ENCODE measurements at regions not wholly inside any gene's neighbourhood (a gene's known extent, or its start where the extent isn't known, plus 50 kb on each side); places are given as distances from the start of the nearest gene placed in this dataset.

GRCh38 chr9:106773750-106774149, 89.2 kb upstream of the ZNF462 start:
- H3K4me3 Mint-ChIP-seq (ENCODE audit: unreplicated experiment): no peak overlapping the region
- H3K27ac Mint-ChIP-seq (ENCODE audit: unreplicated experiment): no peak overlapping the region
- TF ChIP-seq CTCF (IDR thresholded peaks at IDR 0.05; ENCODE audit: partially characterized antibody, unreplicated experiment): no peak
- DNase-seq: no peak
- peaks cover 4% of the 10 kb centered on the region for H3K4me1 Mint-ChIP-seq (ENCODE audit: low read depth, unreplicated experiment)
- no peaks in the 10 kb centered on the region for H3K9me3 Mint-ChIP-seq (ENCODE audit: unreplicated experiment)
- no peaks in the 10 kb centered on the region for H3K36me3 Mint-ChIP-seq (ENCODE audit: unreplicated experiment)
- no peaks in the 10 kb centered on the region for H3K27me3 Mint-ChIP-seq (ENCODE audit: unreplicated experiment)

GRCh38 chr9:106775960-106776359, 87.0 kb upstream of the ZNF462 start:
- H3K9me3 Mint-ChIP-seq (ENCODE audit: unreplicated experiment): no peaks in the 10 kb centered on the region

GRCh38 chr9:106779796-106780195, 83.2 kb upstream of the ZNF462 start:
- DNase-seq: no peak
- no peaks in the 10 kb centered on the region for H3K4me1 Mint-ChIP-seq (ENCODE audit: low read depth, unreplicated experiment)
- H3K27ac Mint-ChIP-seq (ENCODE audit: unreplicated experiment): no peak overlapping the region
- H3K27me3 Mint-ChIP-seq (ENCODE audit: unreplicated experiment): no peaks in the 10 kb centered on the region
- H3K9me3 Mint-ChIP-seq (ENCODE audit: unreplicated experiment): no peaks in the 10 kb centered on the region
- H3K36me3 Mint-ChIP-seq (ENCODE audit: unreplicated experiment): no peaks in the 10 kb centered on the region
- no peak overlapping the region for H3K4me3 Mint-ChIP-seq (ENCODE audit: unreplicated experiment)
- no peak for TF ChIP-seq CTCF (IDR thresholded peaks at IDR 0.05; ENCODE audit: partially characterized antibody, unreplicated experiment)

More at GRCh38 chr9:106775960-106776359, 87.0 kb upstream of the ZNF462 start:
- Mint-ChIP-seq H3K4me1 (ENCODE audit: low read depth, unreplicated experiment) (no peaks in the 10 kb centered on the region), H3K36me3 (ENCODE audit: unreplicated experiment) (no peaks in the 10 kb centered on the region), H3K27ac (ENCODE audit: unreplicated experiment) (no peak overlapping the region), H3K27me3 (ENCODE audit: unreplicated experiment) (no peaks in the 10 kb centered on the region), H3K4me3 (ENCODE audit: unreplicated experiment) (no peak overlapping the region)
- no peak for TF ChIP-seq CTCF (IDR thresholded peaks at IDR 0.05; ENCODE audit: partially characterized antibody, unreplicated experiment)
- no peak for DNase-seq

- H3K36me3 Mint-ChIP-seq (ENCODE audit: unreplicated experiment): no peaks in the 10 kb centered on the region
- H3K27ac Mint-ChIP-seq (ENCODE audit: unreplicated experiment): no peak overlapping the region
These were observed 79.8 kb upstream of the ZNF462 start for GRCh38 chr9:106783121-106783520.

GRCh38 chr9:106784076-106784475, 78.9 kb upstream of the ZNF462 start:
- Mint-ChIP-seq H3K9me3 (ENCODE audit: unreplicated experiment) (peaks cover 2% of the 10 kb centered on the region), H3K27ac (ENCODE audit: unreplicated experiment) (no peak overlapping the region), H3K4me3 (ENCODE audit: unreplicated experiment) (no peak overlapping the region), H3K27me3 (ENCODE audit: unreplicated experiment) (no peaks in the 10 kb centered on the region), H3K4me1 (ENCODE audit: low read depth, unreplicated experiment) (no peaks in the 10 kb centered on the region), H3K36me3 (ENCODE audit: unreplicated experiment) (peaks cover 6% of the 10 kb centered on the region)
- no peak for DNase-seq
- TF ChIP-seq CTCF (IDR thresholded peaks at IDR 0.05; ENCODE audit: partially characterized antibody, unreplicated experiment): no peak

More at GRCh38 chr9:106783121-106783520, 79.8 kb upstream of the ZNF462 start:
- no peak for TF ChIP-seq CTCF (IDR thresholded peaks at IDR 0.05; ENCODE audit: partially characterized antibody, unreplicated experiment)
- Mint-ChIP-seq H3K9me3 (ENCODE audit: unreplicated experiment) (peaks cover 2% of the 10 kb centered on the region), H3K4me3 (ENCODE audit: unreplicated experiment) (no peak overlapping the region), H3K4me1 (ENCODE audit: low read depth, unreplicated experiment) (no peaks in the 10 kb centered on the region), H3K27me3 (ENCODE audit: unreplicated experiment) (no peaks in the 10 kb centered on the region)
- no peak for DNase-seq

All from glutamatergic neuron (in vitro differentiated cells).